ENCODE measurements at regions not wholly inside any gene's neighbourhood (a gene's known extent, or its start where the extent isn't known, plus 50 kb on each side); places are given as distances from the start of the nearest gene placed in this dataset.

- ChIA-PET CTCF (no interaction called here), POLR2A (ENCODE audit: low non-redundant PET) (no interaction called here)
- Histone ChIP-seq H3K27me3 (replicated peaks; ENCODE audit: insufficient read depth, low read depth, low read length, poor library complexity) (no peaks in the 10 kb centered on the region), H3K4me1 (ENCODE audit: insufficient read depth, low read length, poor library complexity, severe bottlenecking) (no peaks in the 10 kb centered on the region), H3K4me3 (ENCODE audit: low read depth, low read length, poor library complexity, severe bottlenecking) (no peak overlapping the region), H3K27ac (ENCODE audit: low read depth, low read length, poor library complexity, severe bottlenecking) (no peak overlapping the region), H3K36me3 (ENCODE audit: insufficient read depth, low read length, poor library complexity, severe bottlenecking) (no peaks in the 10 kb centered on the region), H3K9me3 (ENCODE audit: low read depth, low read length, poor library complexity, severe bottlenecking) (no peaks in the 10 kb centered on the region)
- no TSS peak for BruUV-seq (replicated peaks)
- TF ChIP-seq EZH2 (IDR thresholded peaks at IDR 0.05; ENCODE audit: borderline replicate concordance, low read depth, low read length, poor library complexity, severe bottlenecking) (no peak), CTCF (conservative IDR thresholded peaks at IDR 0.05; ENCODE audit: low read depth, low read length) (no peak)
- DNase-seq (ENCODE audit: low spot score) = no peak
- intact Hi-C loops (cut with micrococcal nuclease; ENCODE audit: unreplicated experiment) = loop anchor here (10.0 kb wide), 1 partner anchor 61 kb away; the partner anchor contains the start of gene PDE3B
Measured at GRCh38 chr11:14584035-14584363, 59.6 kb upstream of the PDE3B start.

GRCh38 chr11:14584595-14584994 is 59.0 kb upstream of the PDE3B start:
- H3K9me3 ChIP-seq (ENCODE audit: low read depth, low read length, poor library complexity, severe bottlenecking) = no peaks in the 10 kb centered on the region
- no TSS peak for BruUV-seq (replicated peaks)
- no peak for DNase-seq (ENCODE audit: low spot score)
- ChIA-PET CTCF (no interaction called here), POLR2A (ENCODE audit: low non-redundant PET) (no interaction called here)
- H3K4me3 ChIP-seq (ENCODE audit: low read depth, low read length, poor library complexity, severe bottlenecking) = no peak overlapping the region
- H3K27ac ChIP-seq (ENCODE audit: low read depth, low read length, poor library complexity, severe bottlenecking) = no peak overlapping the region
- no peaks in the 10 kb centered on the region for H3K4me1 ChIP-seq (ENCODE audit: insufficient read depth, low read length, poor library complexity, severe bottlenecking)
- TF ChIP-seq CTCF (conservative IDR thresholded peaks at IDR 0.05; ENCODE audit: low read depth, low read length) (no peak), EZH2 (IDR thresholded peaks at IDR 0.05; ENCODE audit: borderline replicate concordance, low read depth, low read length, poor library complexity, severe bottlenecking) (no peak)
- no peaks in the 10 kb centered on the region for H3K36me3 ChIP-seq (ENCODE audit: insufficient read depth, low read length, poor library complexity, severe bottlenecking)
- no peaks in the 10 kb centered on the region for H3K27me3 ChIP-seq (replicated peaks; ENCODE audit: insufficient read depth, low read depth, low read length, poor library complexity)
- intact Hi-C loops (cut with micrococcal nuclease; ENCODE audit: unreplicated experiment) = loop anchor here (10.0 kb wide), 1 partner anchor 60 kb away; the partner anchor contains the start of gene PDE3B

GRCh38 chr11:14585438-14585837 is 58.2 kb upstream of the PDE3B start:
- Histone ChIP-seq H3K27me3 (replicated peaks; ENCODE audit: insufficient read depth, low read depth, low read length, poor library complexity) (no peaks in the 10 kb centered on the region), H3K4me3 (ENCODE audit: low read depth, low read length, poor library complexity, severe bottlenecking) (no peak overlapping the region), H3K4me1 (ENCODE audit: insufficient read depth, low read length, poor library complexity, severe bottlenecking) (no peaks in the 10 kb centered on the region), H3K36me3 (ENCODE audit: insufficient read depth, low read length, poor library complexity, severe bottlenecking) (no peaks in the 10 kb centered on the region), H3K9me3 (ENCODE audit: low read depth, low read length, poor library complexity, severe bottlenecking) (no peaks in the 10 kb centered on the region), H3K27ac (ENCODE audit: low read depth, low read length, poor library complexity, severe bottlenecking) (no peak overlapping the region)
- TF ChIP-seq CTCF (conservative IDR thresholded peaks at IDR 0.05; ENCODE audit: low read depth, low read length) = no peak
- TF ChIP-seq EZH2 (IDR thresholded peaks at IDR 0.05; ENCODE audit: borderline replicate concordance, low read depth, low read length, poor library complexity, severe bottlenecking) = no peak
- BruUV-seq (replicated peaks) = no TSS peak
- intact Hi-C loops (cut with micrococcal nuclease; ENCODE audit: unreplicated experiment) = loop anchor here (10.0 kb wide), 1 partner anchor 59 kb away; the partner anchor contains the start of gene PDE3B
- DNase-seq (ENCODE audit: low spot score) = no peak
- ChIA-PET CTCF (no interaction called here), POLR2A (ENCODE audit: low non-redundant PET) (no interaction called here)
